PC-3 (cell line): ENCODE measurements at regions not wholly inside any gene's neighbourhood (a gene's known extent, or its start where the extent isn't known, plus 50 kb on each side); places are given as distances from the start of the nearest gene placed in this dataset.

Experiments used
- ATAC-seq: fragments of 200-7000 bp; cut with Tn5 transposase; 2 replicates; pipeline ENCODE4 v1.9.1; 2020; ENCODE audit warnings: mild to moderate bottlenecking, moderate library complexity
- BruUV-seq: library from RNA; stranded (reverse); fragments of 400-500 nt; replicated peaks from 2 replicates; lab custom pipeline; 2021; lab: Mats Ljungman, UMichigan
- CTCF ChIA-PET: fragments of 300-600 bp; sonication (Branson Sonifier 250); formaldehyde crosslinking; loops from one replicate; lab custom pipeline; 2022; ENCODE audit warnings: antibody characterized with exemption; lab: Charles Lee
- POLR2A ChIA-PET: fragments of 300-600 bp; sonication (Branson Sonifier 250); formaldehyde crosslinking; loops from one replicate; lab custom pipeline; 2022; ENCODE audit warnings: antibody characterized with exemption; ENCODE audit not compliant: unreplicated experiment; lab: Charles Lee
- DNase-seq: peaks from one replicate; pipeline ENCODE4 v3.0.0-alpha.2; 2015
- H2AFZ ChIP-seq: fragments of 300-600 bp; sonication (generic); 2 replicates; pipeline ENCODE4 v1.6.0; 2016; ENCODE audit warnings: antibody characterized with exemption, low read length
- H3F3A ChIP-seq: fragments of 300-600 bp; sonication (generic); one replicate; pipeline ENCODE4 v1.6.0; 2017; ENCODE audit warnings: antibody characterized with exemption, low read length, control low read depth, mild to moderate bottlenecking; ENCODE audit not compliant: unreplicated experiment
- H3K27ac ChIP-seq: fragments of 300-600 bp; sonication (generic); 2 replicates; pipeline ENCODE4 v1.5.1; 2016; ENCODE audit warnings: mild to moderate bottlenecking, low read length
- H3K27me3 ChIP-seq: fragments of 300-600 bp; sonication (generic); 2 replicates; pipeline ENCODE4 v1.6.1; 2016; ENCODE audit warnings: low read length, mixed read lengths
- H3K36me3 ChIP-seq: fragments of 300-600 bp; sonication (generic); 2 replicates; pipeline ENCODE4 v1.6.1; 2016; ENCODE audit warnings: low read depth, mixed run types, low read length, mixed read lengths
- H3K4me1 ChIP-seq: fragments of 300-600 bp; sonication (generic); 2 replicates; pipeline ENCODE4 v1.5.1; 2016; ENCODE audit warnings: low read length; ENCODE audit not compliant: insufficient read depth
- H3K4me2 ChIP-seq: fragments of 300-600 bp; sonication (generic); 2 replicates; pipeline ENCODE4 v1.6.0; 2016; ENCODE audit warnings: low read length
- H3K4me3 ChIP-seq: fragments of 300-600 bp; sonication (generic); 2 replicates; pipeline ENCODE4 v1.5.1; 2016; ENCODE audit warnings: mild to moderate bottlenecking, low read length, mixed read lengths
- H3K79me2 ChIP-seq: fragments of 300-600 bp; sonication (generic); 2 replicates; pipeline ENCODE4 v1.6.1; 2017; ENCODE audit warnings: low read length, mixed read lengths
- H3K9ac ChIP-seq: fragments of 300-600 bp; sonication (generic); 2 replicates; pipeline ENCODE4 v1.6.0; 2016; ENCODE audit warnings: mild to moderate bottlenecking, low read length
- H3K9me2 ChIP-seq: fragments of 300-600 bp; sonication (generic); replicated peaks from 2 replicates; pipeline ENCODE4 v1.6.1; 2016; ENCODE audit warnings: mixed run types, low read length, mixed read lengths
- H3K9me3 ChIP-seq: fragments of 300-600 bp; sonication (generic); 2 replicates; pipeline ENCODE4 v1.6.1; 2016; ENCODE audit warnings: low read length, mixed read lengths
- H4K20me1 ChIP-seq: fragments of 300-600 bp; sonication (generic); 2 replicates; pipeline ENCODE4 v1.6.1; 2016; ENCODE audit warnings: low read length, mixed read lengths
- EZH2 ChIP-seq: fragments of 300-600 bp; sonication (generic); IDR thresholded peaks from one replicate; pipeline ENCODE4 v1.6.1; 2017; ENCODE audit warnings: antibody characterized with exemption, mild to moderate bottlenecking, low read length; ENCODE audit not compliant: unreplicated experiment
- EZH2phosphoT487 ChIP-seq: fragments of 300-600 bp; sonication (generic); IDR thresholded peaks from 2 replicates; pipeline ENCODE4 v1.6.1; 2018; ENCODE audit warnings: mild to moderate bottlenecking, antibody characterized with exemption, low read length, borderline replicate concordance
- intact Hi-C: fragments of 100-400 bp; cut with micrococcal nuclease; formaldehyde crosslinking; loops from 2 replicates; pipeline ENCODE4 v1.9.0; 2023
- TF ChIP-seq, protein P1 (sequence below): fragments of 300-600 bp; sonication (generic); conservative IDR thresholded peaks from 2 replicates; pipeline ENCODE4 v1.5.1; 2017; ENCODE audit warnings: antibody characterized with exemption, low read depth, mild to moderate bottlenecking, low read length

DNA sequence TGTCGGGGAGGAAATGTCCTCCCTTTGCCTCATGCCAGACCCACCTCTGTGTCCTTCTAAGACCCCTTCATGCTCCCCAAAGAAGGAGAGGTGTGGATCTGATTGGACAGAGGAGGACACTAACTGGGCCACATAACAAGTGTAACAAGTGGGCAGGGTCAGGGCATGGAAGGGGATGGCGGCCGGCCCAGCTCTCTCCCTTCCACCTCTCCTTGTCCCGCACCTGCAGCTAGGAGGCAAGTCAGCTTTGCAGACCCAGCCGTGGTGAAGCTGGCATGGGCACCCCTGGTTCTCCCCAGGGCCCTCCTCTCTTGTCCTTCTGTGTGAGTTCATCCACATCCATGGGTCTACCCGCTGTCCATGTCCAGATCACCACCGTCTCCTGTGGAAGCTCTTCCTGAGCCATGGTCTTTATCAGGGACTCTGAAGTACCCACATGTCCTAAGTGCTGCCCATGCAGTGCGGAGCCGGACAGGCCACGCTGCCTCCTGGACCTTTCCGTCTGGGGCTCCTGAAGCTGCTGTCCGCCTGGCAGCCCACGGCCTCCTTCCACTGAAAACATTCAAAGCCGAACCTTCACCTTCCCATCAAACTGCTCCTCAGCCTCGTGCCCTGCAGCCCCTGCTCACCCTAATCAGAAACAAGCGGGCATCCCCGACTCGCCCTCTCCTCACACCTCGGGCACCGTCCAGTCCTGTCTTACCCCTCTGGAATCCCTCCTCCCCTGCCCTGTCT lies 460.5 kb downstream of the PTPRU start:
- no peaks in the 10 kb centered on the region for H3K9me3 ChIP-seq
- H2AFZ ChIP-seq = no peak overlapping the region
- H3F3A ChIP-seq = no peaks in the 10 kb centered on the region
- H3K27ac ChIP-seq = no peak overlapping the region
- H3K36me3 ChIP-seq = no peaks in the 10 kb centered on the region
- ChIA-PET POLR2A (no interaction called here), CTCF (no interaction called here)
- H3K9ac ChIP-seq = no peak overlapping the region
- no peaks in the 10 kb centered on the region for H4K20me1 ChIP-seq
- TF ChIP-seq EZH2phosphoT487 (no peak), EZH2 (no peak)
- TF ChIP-seq, protein P1, sequence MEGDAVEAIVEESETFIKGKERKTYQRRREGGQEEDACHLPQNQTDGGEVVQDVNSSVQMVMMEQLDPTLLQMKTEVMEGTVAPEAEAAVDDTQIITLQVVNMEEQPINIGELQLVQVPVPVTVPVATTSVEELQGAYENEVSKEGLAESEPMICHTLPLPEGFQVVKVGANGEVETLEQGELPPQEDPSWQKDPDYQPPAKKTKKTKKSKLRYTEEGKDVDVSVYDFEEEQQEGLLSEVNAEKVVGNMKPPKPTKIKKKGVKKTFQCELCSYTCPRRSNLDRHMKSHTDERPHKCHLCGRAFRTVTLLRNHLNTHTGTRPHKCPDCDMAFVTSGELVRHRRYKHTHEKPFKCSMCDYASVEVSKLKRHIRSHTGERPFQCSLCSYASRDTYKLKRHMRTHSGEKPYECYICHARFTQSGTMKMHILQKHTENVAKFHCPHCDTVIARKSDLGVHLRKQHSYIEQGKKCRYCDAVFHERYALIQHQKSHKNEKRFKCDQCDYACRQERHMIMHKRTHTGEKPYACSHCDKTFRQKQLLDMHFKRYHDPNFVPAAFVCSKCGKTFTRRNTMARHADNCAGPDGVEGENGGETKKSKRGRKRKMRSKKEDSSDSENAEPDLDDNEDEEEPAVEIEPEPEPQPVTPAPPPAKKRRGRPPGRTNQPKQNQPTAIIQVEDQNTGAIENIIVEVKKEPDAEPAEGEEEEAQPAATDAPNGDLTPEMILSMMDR = no peak
- H3K4me1 ChIP-seq = peaks cover 10% of the 10 kb centered on the region
- intact Hi-C loops = loop anchor here (5.0 kb wide), 1 partner anchor 105 kb away; no protein-coding TSS in a partner anchor
- no peaks in the 10 kb centered on the region for H3K9me2 ChIP-seq
- H3K4me2 ChIP-seq = no peak overlapping the region
- DNase-seq = no peak
- no peak overlapping the region for H3K4me3 ChIP-seq
- no TSS peak for BruUV-seq
- no peaks in the 10 kb centered on the region for H3K27me3 ChIP-seq
- H3K79me2 ChIP-seq = no peaks in the 10 kb centered on the region
- ATAC-seq = no peak

DNA sequence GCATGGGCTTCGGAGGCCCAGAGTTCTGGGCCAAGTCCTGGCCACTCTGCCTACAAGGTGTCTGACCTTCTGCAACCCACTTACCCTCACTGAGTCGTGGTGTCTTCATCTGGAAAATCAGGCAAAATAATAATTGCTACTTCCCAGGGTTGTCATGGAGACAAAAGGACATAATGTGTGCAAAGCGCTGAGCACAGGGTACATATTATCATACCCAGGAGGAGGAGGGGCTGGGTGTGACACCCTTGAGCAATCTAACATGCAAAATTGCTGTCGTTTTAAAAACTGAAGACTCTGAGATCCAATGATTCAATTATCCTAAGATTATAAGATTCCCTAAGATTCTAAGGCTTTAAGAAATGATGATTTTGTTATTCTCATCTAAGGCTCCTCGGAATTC lies 459.5 kb downstream of the PTPRU start:
- BruUV-seq = no TSS peak
- CTCF ChIA-PET = no interaction called here
- Histone ChIP-seq H3K9me3 (no peaks in the 10 kb centered on the region), H3K9ac (no peak overlapping the region), H2AFZ (no peak overlapping the region), H3F3A (no peaks in the 10 kb centered on the region), H3K9me2 (no peaks in the 10 kb centered on the region), H3K27me3 (no peaks in the 10 kb centered on the region), H3K4me3 (no peak overlapping the region), H3K27ac (no peak overlapping the region), H3K79me2 (no peaks in the 10 kb centered on the region), H4K20me1 (no peaks in the 10 kb centered on the region), H3K4me1 (peaks cover 10% of the 10 kb centered on the region), H3K36me3 (no peaks in the 10 kb centered on the region), H3K4me2 (no peak overlapping the region)
- POLR2A ChIA-PET = no interaction called here
- ATAC-seq (no peak), DNase-seq (no peak)
- TF ChIP-seq, protein P1 = no peak
- no peak for TF ChIP-seq EZH2
- TF ChIP-seq EZH2phosphoT487 = no peak
- intact Hi-C loops = loop anchor here (5.0 kb wide), 1 partner anchor 104 kb away; no protein-coding TSS in a partner anchor

DNA sequence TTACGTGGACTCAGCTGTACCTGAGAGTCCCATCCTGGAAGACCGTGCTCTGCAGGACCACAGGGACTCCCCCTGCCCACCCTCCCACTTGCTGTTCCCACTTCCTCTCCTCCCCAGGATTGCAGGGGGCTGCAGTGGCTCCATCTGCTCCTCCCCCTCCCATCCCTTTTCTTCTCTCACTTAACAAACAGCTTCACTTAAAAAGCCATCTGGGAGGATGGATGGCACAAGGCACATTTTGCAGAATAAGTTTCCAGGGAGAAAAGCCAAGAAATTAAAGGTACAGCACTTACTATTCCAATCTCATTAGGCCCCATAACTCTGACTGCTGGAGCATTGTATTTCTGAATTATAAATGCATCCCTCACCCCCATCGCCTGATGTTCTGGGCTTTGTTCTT lies 458.7 kb downstream of the PTPRU start:
- H3K4me3 ChIP-seq = no peak overlapping the region
- H4K20me1 ChIP-seq = no peaks in the 10 kb centered on the region
- no peak overlapping the region for H3K27ac ChIP-seq
- H3K9me2 ChIP-seq = no peaks in the 10 kb centered on the region
- CTCF ChIA-PET = no interaction called here
- TF ChIP-seq EZH2 = no peak
- no peak for TF ChIP-seq EZH2phosphoT487
- no peaks in the 10 kb centered on the region for H3K36me3 ChIP-seq
- ATAC-seq = no peak
- H2AFZ ChIP-seq = no peak overlapping the region
- DNase-seq = no peak
- no peak overlapping the region for H3K9ac ChIP-seq
- POLR2A ChIA-PET = no interaction called here
- no TSS peak for BruUV-seq
- H3F3A ChIP-seq = no peaks in the 10 kb centered on the region
- H3K27me3 ChIP-seq = no peaks in the 10 kb centered on the region
- intact Hi-C loops = loop anchor here (5.0 kb wide), 1 partner anchor 103 kb away; no protein-coding TSS in a partner anchor
- no peak overlapping the region for H3K4me2 ChIP-seq
- H3K9me3 ChIP-seq = no peaks in the 10 kb centered on the region
- peaks cover 10% of the 10 kb centered on the region for H3K4me1 ChIP-seq
- H3K79me2 ChIP-seq = no peaks in the 10 kb centered on the region
